HEK293 (cell line): ENCODE measurements at regions not wholly inside any gene's neighbourhood (a gene's known extent, or its start where the extent isn't known, plus 50 kb on each side); places are given as distances from the start of the nearest gene placed in this dataset.

Experiments
- ATF2 ChIP-seq: fragments of 450-650 bp; formaldehyde crosslinking; IDR thresholded peaks from 2 replicates; pipeline ENCODE4 v1.5.1; 2016; ENCODE audit warnings: missing biosample characterization, missing genetic modification characterization, low read depth
- ZNF174 ChIP-seq: fragments of 450-650 bp; formaldehyde crosslinking; IDR thresholded peaks from 2 replicates; pipeline ENCODE4 v1.5.0; 2017; ENCODE audit warnings: missing biosample characterization, mild to moderate bottlenecking, missing genetic modification characterization
- ZNF248 ChIP-seq: fragments of 450-650 bp; formaldehyde crosslinking; IDR thresholded peaks from 2 replicates; pipeline ENCODE4 v1.5.1; 2017; ENCODE audit warnings: missing biosample characterization, missing genetic modification characterization
- ZNF37A ChIP-seq: fragments of 450-650 bp; IDR thresholded peaks from 2 replicates; pipeline ENCODE4 v1.5.1; 2018; ENCODE audit warnings: missing biosample characterization, missing genetic modification characterization
- ZNF513 ChIP-seq: fragments of 450-650 bp; IDR thresholded peaks from 2 replicates; pipeline ENCODE4 v1.5.1; 2018; ENCODE audit warnings: missing biosample characterization, missing genetic modification characterization
- ZNF830 ChIP-seq: fragments of 450-650 bp; IDR thresholded peaks from 2 replicates; pipeline ENCODE4 v1.5.0; 2018; ENCODE audit warnings: missing biosample characterization, missing genetic modification characterization, low read depth, mild to moderate bottlenecking, moderate library complexity
- TF ChIP-seq, protein P1 (sequence below): fragments of 450-650 bp; formaldehyde crosslinking; IDR thresholded peaks from 2 replicates; pipeline ENCODE4 v1.5.1; 2016; ENCODE audit warnings: missing biosample characterization, missing genetic modification characterization

- TF ChIP-seq ZNF830 (tag by site-specific recombination) (no peak), ATF2 (tag by site-specific recombination) (no peak), ZNF513 (tag by site-specific recombination) (no peak), ZNF37A (no peak), ZNF174 (no peak), ZNF248 (no peak)
- TF ChIP-seq, protein P1, sequence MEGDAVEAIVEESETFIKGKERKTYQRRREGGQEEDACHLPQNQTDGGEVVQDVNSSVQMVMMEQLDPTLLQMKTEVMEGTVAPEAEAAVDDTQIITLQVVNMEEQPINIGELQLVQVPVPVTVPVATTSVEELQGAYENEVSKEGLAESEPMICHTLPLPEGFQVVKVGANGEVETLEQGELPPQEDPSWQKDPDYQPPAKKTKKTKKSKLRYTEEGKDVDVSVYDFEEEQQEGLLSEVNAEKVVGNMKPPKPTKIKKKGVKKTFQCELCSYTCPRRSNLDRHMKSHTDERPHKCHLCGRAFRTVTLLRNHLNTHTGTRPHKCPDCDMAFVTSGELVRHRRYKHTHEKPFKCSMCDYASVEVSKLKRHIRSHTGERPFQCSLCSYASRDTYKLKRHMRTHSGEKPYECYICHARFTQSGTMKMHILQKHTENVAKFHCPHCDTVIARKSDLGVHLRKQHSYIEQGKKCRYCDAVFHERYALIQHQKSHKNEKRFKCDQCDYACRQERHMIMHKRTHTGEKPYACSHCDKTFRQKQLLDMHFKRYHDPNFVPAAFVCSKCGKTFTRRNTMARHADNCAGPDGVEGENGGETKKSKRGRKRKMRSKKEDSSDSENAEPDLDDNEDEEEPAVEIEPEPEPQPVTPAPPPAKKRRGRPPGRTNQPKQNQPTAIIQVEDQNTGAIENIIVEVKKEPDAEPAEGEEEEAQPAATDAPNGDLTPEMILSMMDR (tag by site-specific recombination): no peak
Measured at GRCh38 chr6:27825025-27825793, 87.0 kb downstream of the OR2B2 start.
